K562 (cell line): ENCODE measurements at regions not wholly inside any gene's neighbourhood (a gene's known extent, or its start where the extent isn't known, plus 50 kb on each side); places are given as distances from the start of the nearest gene placed in this dataset.

ENCODE experiments used
- ATAC-seq: fragments of 200-7000 bp; cut with Tn5 transposase; 3 replicates; pipeline ENCODE4 v1.9.1; 2020; ENCODE audit warnings: moderate library complexity
- BruUV-seq: library from RNA; stranded (reverse); fragments of 400-500 nt; replicated peaks from 2 replicates; lab custom pipeline; 2021; lab: Mats Ljungman, UMichigan
- CTCF ChIA-PET: fragments of 300-600 bp; formaldehyde crosslinking; extraction: SDS; loops from one replicate; lab custom pipeline; 2021; ENCODE audit warnings: low intra/inter-chr PET ratio; lab: Yijun Ruan, JAX
- POLR2A ChIA-PET: fragments of 300-600, 350-650 bp; sonication (Branson Sonifier 250); formaldehyde crosslinking; extraction: SDS; loops from one replicate; lab custom pipeline; 2021; ENCODE audit warnings: antibody characterized with exemption, inconsistent platforms; lab: Yijun Ruan, JAX
- DNase-seq, 4 experiments: peaks; one replicate each; pipeline versions ENCODE4 v3.0.0 to v3.0.0-alpha.2; 2011 to 2018; ENCODE audit warnings: low spot score in 3 of 4, mixed read lengths in 3 of 4; ENCODE audit errors: extremely low read depth in 1 of 4
- FAIRE-seq: peaks from 2 replicates; lab custom pipeline; 2011; peaks lifted over from hg19 to GRCh38; lab: Jason Lieb, UNC
- H2AFZ ChIP-seq: 2 replicates; pipeline ENCODE4 v1.6.0; 2011; ENCODE audit warnings: low read depth, low read length, control low read depth, inconsistent platforms
- H3K27ac ChIP-seq: fragments of 200-600 bp; 3 replicates; pipeline ENCODE4 v1.8.0; 2011; ENCODE audit warnings: low read depth, mild to moderate bottlenecking, control low read depth, inconsistent platforms, low read length, moderate library complexity, mixed read lengths; ENCODE audit errors: extremely low read depth
- H3K27me3 ChIP-seq, 2 experiments: fragments of 300-600 bp in 1 of 2; 2 replicates in 1 of 2; 3 replicates in 1 of 2; pipeline versions ENCODE4 v1.6.0 to v1.8.0; 2011; ENCODE audit warnings: inconsistent platforms in 2 of 2, low read length in 2 of 2, mild to moderate bottlenecking in 1 of 2, mixed read lengths in 1 of 2, moderate library complexity in 1 of 2; ENCODE audit not compliant: control insufficient read depth in 2 of 2, insufficient read depth in 2 of 2
- H3K36me3 ChIP-seq: fragments of 300-600 bp; 3 replicates; pipeline ENCODE4 v1.8.0; 2011; ENCODE audit warnings: mild to moderate bottlenecking, low read length, inconsistent platforms; ENCODE audit not compliant: control insufficient read depth, insufficient read depth
- H3K4me1 ChIP-seq, 2 experiments: fragments of 200-600 bp in 1 of 2; replicated peaks in 1 of 2; 2 replicates in 1 of 2; 3 replicates in 1 of 2; pipeline versions ENCODE4 v1.5.1 to v1.8.0; 2011; ENCODE audit warnings: inconsistent platforms in 2 of 2, low read length in 2 of 2, mild to moderate bottlenecking in 1 of 2, mixed read lengths in 1 of 2, moderate library complexity in 1 of 2; ENCODE audit not compliant: control insufficient read depth in 2 of 2, insufficient read depth in 2 of 2
- H3K4me2 ChIP-seq: 2 replicates; pipeline ENCODE4 v1.6.1; 2011; ENCODE audit warnings: low read length, control low read depth, inconsistent platforms, mixed read lengths; ENCODE audit not compliant: insufficient read depth
- H3K4me3 ChIP-seq: fragments of 200-600 bp; sonication (generic), shearing (Covaris generic); 2 replicates; pipeline ENCODE4 v1.5.1; 2016; ENCODE audit warnings: control low read depth, inconsistent platforms
- H3K79me2 ChIP-seq: fragments of 200-600 bp; 3 replicates; pipeline ENCODE4 v1.8.0; 2011; ENCODE audit warnings: low read length, inconsistent platforms; ENCODE audit not compliant: control insufficient read depth, insufficient read depth
- H3K9ac ChIP-seq, 2 experiments: 2 replicates each; pipeline versions ENCODE4 v1.6.0 to v1.6.1; 2011; ENCODE audit warnings: low read depth in 2 of 2, low read length in 2 of 2, control low read depth in 1 of 2, inconsistent platforms in 1 of 2, mild to moderate bottlenecking in 1 of 2, mixed read lengths in 1 of 2; ENCODE audit not compliant: insufficient read depth in 1 of 2
- H3K9me1 ChIP-seq: one replicate; pipeline ENCODE4 v1.6.0; 2011; ENCODE audit warnings: inconsistent platforms, mild to moderate bottlenecking, low read length, moderate library complexity; ENCODE audit not compliant: control insufficient read depth, insufficient read depth
- H3K9me3 ChIP-seq: replicated peaks from 2 replicates; pipeline ENCODE4 v1.5.1; 2011; ENCODE audit warnings: low read depth, low read length, inconsistent platforms; ENCODE audit not compliant: control insufficient read depth, insufficient read depth
- H4K20me1 ChIP-seq: replicated peaks from 2 replicates; pipeline ENCODE4 v1.6.1; 2011; ENCODE audit warnings: low read length, inconsistent platforms, mixed read lengths; ENCODE audit not compliant: control insufficient read depth, insufficient read depth
- ETV1 ChIP-seq: fragments of 450-650 bp; conservative IDR thresholded peaks from 2 replicates; pipeline ENCODE4 v1.6.1; 2016; ENCODE audit warnings: missing genetic modification characterization, control low read depth, low read depth, missing compliant biosample characterization
- KAT2B ChIP-seq: IDR thresholded peaks from one replicate; pipeline ENCODE4 v1.6.1; 2012; ENCODE audit warnings: low read depth, mild to moderate bottlenecking, control low read depth, inconsistent platforms, low read length, moderate library complexity
- NFXL1 ChIP-seq: fragments of 450-650 bp; formaldehyde crosslinking; IDR thresholded peaks from 2 replicates; pipeline ENCODE4 v1.4.0; 2021; ENCODE audit warnings: mild to moderate bottlenecking
- TAF1 ChIP-seq: IDR thresholded peaks from 2 replicates; pipeline ENCODE4 v1.6.1; 2011; ENCODE audit warnings: mild to moderate bottlenecking, low read length, moderate library complexity; ENCODE audit not compliant: insufficient read depth, control insufficient read depth, severe bottlenecking; ENCODE audit errors: extremely low read depth
- TAL1 ChIP-seq: fragments of 450-650 bp; IDR thresholded peaks from 2 replicates; pipeline ENCODE4 v1.6.1; 2016; ENCODE audit warnings: mild to moderate bottlenecking
- WGBS: fragments of 100-300 bp; shearing (Covaris generic); methylation state at CpG from one replicate; pipeline ENCODE4 v1.1.6; 2016; ENCODE audit warnings: low coverage, mixed read lengths; ENCODE audit not compliant: insufficient coverage; ENCODE audit errors: missing lambda C conversion rate; 5-methylcytosine and 5-hydroxymethylcytosine counted together
- in situ Hi-C: fragments of 300-500 bp; cut with MboI; formaldehyde crosslinking; loops from 4 replicates; pipeline ENCODE4 v1.15.0; 2018; ENCODE audit warnings: inconsistent platforms, mixed read lengths
- intact Hi-C: fragments of 100-400 bp; cut with micrococcal nuclease; formaldehyde crosslinking; loops from 2 replicates; pipeline ENCODE4 v1.14.2; 2022
- TF ChIP-seq, protein P1 (sequence below): sonication (generic); formaldehyde crosslinking; IDR thresholded peaks from 2 replicates; pipeline ENCODE4 v1.8.0; 2022; ENCODE audit warnings: mild to moderate bottlenecking, missing genetic modification reagents

DNA sequence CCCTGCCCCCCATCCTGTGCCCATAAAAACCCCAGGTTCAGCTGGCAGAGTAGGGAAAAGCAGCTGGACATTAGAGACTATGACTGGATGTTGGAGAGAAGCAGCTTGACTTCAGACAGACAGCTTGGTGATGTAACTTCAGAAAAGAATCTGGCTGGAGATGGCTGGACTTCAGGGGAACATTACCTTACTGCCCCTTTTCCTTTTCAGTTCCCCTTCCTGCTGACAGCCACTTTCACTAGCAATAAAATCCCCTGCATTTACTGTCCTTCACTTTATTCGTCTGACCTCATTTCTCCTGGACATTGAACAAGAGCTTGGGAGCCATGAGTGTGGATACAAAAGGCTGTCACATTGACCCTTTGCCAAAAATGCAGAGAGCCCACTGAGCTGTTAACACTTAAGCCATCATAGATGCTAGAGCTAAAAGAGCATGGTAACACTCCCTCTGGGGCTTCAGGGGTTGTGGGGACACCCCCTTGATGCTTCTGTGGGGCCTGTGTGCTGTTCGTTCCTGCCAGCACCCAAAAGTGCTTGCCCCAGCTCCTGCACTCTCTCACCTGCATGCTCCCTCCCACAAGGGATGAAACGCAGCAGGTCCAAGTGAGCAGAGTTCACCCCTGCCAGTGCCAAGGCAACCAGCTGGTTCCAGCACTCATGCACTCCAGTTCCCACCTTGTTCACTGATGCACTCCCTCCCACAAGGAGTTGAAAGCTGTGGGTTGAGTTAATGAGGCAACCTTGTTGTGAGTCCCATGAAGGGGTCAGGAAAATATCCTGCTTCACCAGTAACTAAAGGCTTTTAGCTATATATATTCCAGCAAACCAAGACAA lies 263.8 kb upstream of the NDST3 start:
- Histone ChIP-seq H3K9me1 (no peaks in the 10 kb centered on the region), H4K20me1 (no peaks in the 10 kb centered on the region), H3K27me3 (no peaks in the 10 kb centered on the region), H3K27ac (no peak overlapping the region), H3K9ac (no peak overlapping the region), H3K4me1 (no peaks in the 10 kb centered on the region), H3K9me3 (no peaks in the 10 kb centered on the region), H3K79me2 (no peaks in the 10 kb centered on the region), H3K4me2 (no peak overlapping the region), H3K4me3 (no peak overlapping the region), H3K36me3 (no peaks in the 10 kb centered on the region), H2AFZ (no peak overlapping the region)
- no peak for ATAC-seq
- DNase-seq, result no peak
- TF ChIP-seq KAT2B (no peak), NFXL1 (CRISPR knock-in tag) (no peak), TAL1 (no peak), ETV1 (tag) (no peak), TAF1 (no peak)
- TF ChIP-seq, protein P1, sequence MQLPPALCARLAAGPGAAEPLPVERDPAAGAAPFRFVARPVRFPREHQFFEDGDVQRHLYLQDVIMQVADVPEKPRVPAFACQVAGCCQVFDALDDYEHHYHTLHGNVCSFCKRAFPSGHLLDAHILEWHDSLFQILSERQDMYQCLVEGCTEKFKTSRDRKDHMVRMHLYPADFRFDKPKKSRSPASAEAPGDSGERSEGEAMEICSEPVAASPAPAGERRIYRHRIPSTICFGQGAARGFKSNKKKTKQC (CRISPR knock-in tag), result no peak
- 0% methylated on average over 3 of the region's 3 CpGs for WGBS
- no peak for FAIRE-seq
- POLR2A ChIA-PET, result no interaction called here
- intact Hi-C loops, result no loop called here
- in situ Hi-C loops, result no loop called here
- BruUV-seq, result no TSS peak
- CTCF ChIA-PET, result no interaction called here
